ENCODE measurements at regions not wholly inside any gene's neighbourhood (a gene's known extent, or its start where the extent isn't known, plus 50 kb on each side); places are given as distances from the start of the nearest gene placed in this dataset.

DNA sequence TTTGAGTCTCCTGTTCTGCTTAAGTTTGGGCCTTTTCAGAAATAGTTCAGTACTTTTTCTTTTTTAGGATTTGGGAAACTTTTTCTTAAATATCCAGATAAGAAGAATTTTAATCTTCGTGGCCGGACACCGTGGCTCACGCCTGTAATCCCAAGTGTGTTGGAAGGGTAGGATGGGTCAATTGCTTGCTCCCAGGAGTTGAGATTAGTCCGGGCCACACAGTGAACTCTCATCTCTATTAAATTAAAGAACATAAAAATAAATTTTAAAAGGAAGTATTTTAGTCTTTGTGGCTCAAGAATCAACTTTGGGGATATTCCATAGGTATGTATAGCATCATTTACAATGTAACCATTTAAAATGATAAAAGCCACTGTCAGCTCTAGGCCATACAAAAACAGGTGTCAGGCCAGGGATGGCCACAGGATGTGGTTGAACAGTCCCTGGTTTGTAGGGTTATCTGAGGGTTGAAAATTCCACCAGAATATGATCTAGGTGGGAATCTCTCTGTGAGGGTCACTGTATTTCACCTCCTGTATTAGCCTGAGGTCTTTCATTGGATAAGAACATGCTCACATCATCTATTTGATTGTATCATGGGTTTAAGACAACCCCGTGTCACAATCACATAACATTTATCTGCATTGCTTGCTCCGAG, 115.6 kb downstream of the GGTLC2 start:
- Histone ChIP-seq H3K27ac (ENCODE audit: low read depth in 1 of 2, low read length in 1 of 2) (no peak overlapping the region), H3K9me3 (ENCODE audit: control insufficient read depth in 2 of 2, insufficient read depth in 1 of 2, low read length in 1 of 2) (no peaks in the 10 kb centered on the region), H3K4me1 (ENCODE audit: control insufficient read depth in 2 of 2, insufficient read depth in 2 of 2, low read length in 2 of 2) (no peaks in the 10 kb centered on the region), H3K4me3 (ENCODE audit: low read length in 2 of 2) (no peak overlapping the region), H3K36me3 (ENCODE audit: control insufficient read depth in 2 of 2, insufficient read depth in 2 of 2, low read length in 1 of 2) (no peaks in the 10 kb centered on the region), H3K27me3 (ENCODE audit: control insufficient read depth in 2 of 2, insufficient read depth in 1 of 2, low read length in 1 of 2) (no peaks in the 10 kb centered on the region)
- DNase-seq (ENCODE audit: low read depth in 6 of 9, low spot score in 9 of 9) = no peak
- WGBS = 91% methylated on average over 7 of the region's 7 CpGs

DNA sequence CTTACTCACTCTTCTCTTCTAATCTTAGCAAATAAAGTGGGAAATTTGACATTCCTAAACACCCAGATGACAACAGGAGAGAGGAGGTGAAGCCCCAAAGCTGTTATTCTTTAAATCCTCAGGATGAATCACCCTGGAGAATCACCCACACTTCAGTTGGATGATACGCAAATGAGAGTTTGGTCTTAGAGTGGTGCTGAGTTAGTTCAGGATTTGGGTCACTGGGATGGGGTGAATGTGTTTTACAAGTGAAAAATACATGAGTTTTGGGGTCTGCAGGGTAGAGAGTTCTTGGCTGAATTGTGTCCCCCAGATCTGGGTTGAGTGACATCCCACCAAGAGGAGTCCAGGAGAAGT, 117.2 kb downstream of the GGTLC2 start:
- Histone ChIP-seq H3K4me1 (ENCODE audit: control insufficient read depth in 2 of 2, insufficient read depth in 2 of 2, low read length in 2 of 2) (no peaks in the 10 kb centered on the region), H3K27ac (ENCODE audit: low read depth in 1 of 2, low read length in 1 of 2) (no peak overlapping the region), H3K4me3 (ENCODE audit: low read length in 2 of 2) (no peak overlapping the region), H3K36me3 (ENCODE audit: control insufficient read depth in 2 of 2, insufficient read depth in 2 of 2, low read length in 1 of 2) (no peaks in the 10 kb centered on the region), H3K9me3 (ENCODE audit: control insufficient read depth in 2 of 2, insufficient read depth in 1 of 2, low read length in 1 of 2) (no peaks in the 10 kb centered on the region), H3K27me3 (ENCODE audit: control insufficient read depth in 2 of 2, insufficient read depth in 1 of 2, low read length in 1 of 2) (no peaks in the 10 kb centered on the region)
- WGBS = 99% methylated on average over 1 of the region's 1 CpG
- no peak for DNase-seq (ENCODE audit: low read depth in 6 of 9, low spot score in 9 of 9)

DNA sequence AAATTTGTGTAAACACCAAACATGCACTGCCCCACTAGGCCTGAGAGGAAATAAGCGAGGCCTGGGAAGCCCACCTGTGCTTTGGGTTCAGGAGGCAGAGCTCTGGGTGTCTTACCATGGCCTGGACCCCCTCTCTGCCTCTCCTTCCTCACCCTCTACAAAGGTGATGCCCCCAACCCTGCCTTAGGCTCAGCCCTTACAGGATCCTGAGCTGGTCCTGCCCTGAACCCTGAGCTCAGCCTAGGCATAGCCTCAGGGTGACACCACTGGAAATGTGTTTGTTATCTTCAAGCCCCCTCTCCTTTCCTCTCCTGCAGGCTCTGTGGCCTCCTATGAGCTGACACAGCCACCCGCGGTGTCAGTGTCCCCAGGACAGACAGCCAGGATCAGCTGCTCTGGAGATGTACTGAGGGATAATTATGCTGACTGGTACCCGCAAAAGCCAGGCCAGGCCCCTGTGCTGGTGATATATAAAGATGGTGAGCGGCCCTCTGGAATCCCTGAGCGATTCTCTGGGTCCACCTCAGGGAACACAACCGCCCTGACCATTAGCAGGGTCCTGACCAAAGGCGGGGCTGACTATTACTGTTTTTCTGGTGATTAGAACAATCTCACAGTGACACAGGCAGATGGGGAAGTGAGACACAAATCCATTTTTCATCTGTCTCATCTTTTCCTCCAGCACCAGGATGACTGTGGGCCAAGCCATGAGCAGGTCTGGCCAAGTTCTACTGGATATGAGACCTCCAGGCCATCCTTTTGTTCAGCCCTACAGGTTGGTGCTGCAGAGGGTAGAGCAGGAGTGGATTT, 117.8 kb downstream of the GGTLC2 start:
- no peak for DNase-seq (ENCODE audit: low read depth in 6 of 9, low spot score in 9 of 9)
- H3K27ac ChIP-seq (ENCODE audit: low read depth in 1 of 2, low read length in 1 of 2) = no peak overlapping the region
- H3K36me3 ChIP-seq (ENCODE audit: control insufficient read depth in 2 of 2, insufficient read depth in 2 of 2, low read length in 1 of 2) = no peaks in the 10 kb centered on the region
- H3K4me1 ChIP-seq (ENCODE audit: control insufficient read depth in 2 of 2, insufficient read depth in 2 of 2, low read length in 2 of 2) = no peaks in the 10 kb centered on the region
- H3K9me3 ChIP-seq (ENCODE audit: control insufficient read depth in 2 of 2, insufficient read depth in 1 of 2, low read length in 1 of 2) = no peaks in the 10 kb centered on the region
- no peak overlapping the region for H3K4me3 ChIP-seq (ENCODE audit: low read length in 2 of 2)
- peaks cover 0 to 2% of the 10 kb centered on the region in 2 donors for H3K27me3 ChIP-seq (ENCODE audit: control insufficient read depth in 2 of 2, insufficient read depth in 1 of 2, low read length in 1 of 2)
- 94% methylated on average over 8 of the region's 8 CpGs for WGBS

DNA sequence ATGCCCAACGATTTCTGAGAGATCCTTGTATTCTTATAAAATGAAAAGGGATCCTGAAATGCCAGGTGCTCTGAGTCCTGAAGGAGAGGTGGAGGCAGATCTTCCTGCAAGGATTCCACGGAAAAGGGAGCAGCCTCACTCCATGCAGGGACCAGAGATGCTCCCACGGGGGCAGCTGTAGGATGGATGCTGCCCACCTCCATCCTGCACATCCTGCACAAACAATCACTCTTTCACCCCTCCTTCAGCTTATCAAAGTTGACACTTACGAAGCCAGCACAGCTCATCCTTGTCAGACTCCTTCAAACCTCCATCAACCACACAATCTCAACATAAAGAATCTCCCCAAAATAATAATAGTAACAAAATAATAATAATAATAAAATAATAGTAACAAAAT, 119.1 kb downstream of the GGTLC2 start:
- H3K27ac ChIP-seq (ENCODE audit: low read depth in 1 of 2, low read length in 1 of 2) = no peak overlapping the region
- H3K9me3 ChIP-seq (ENCODE audit: control insufficient read depth in 2 of 2, insufficient read depth in 1 of 2, low read length in 1 of 2) = no peaks in the 10 kb centered on the region
- no peaks in the 10 kb centered on the region for H3K36me3 ChIP-seq (ENCODE audit: control insufficient read depth in 2 of 2, insufficient read depth in 2 of 2, low read length in 1 of 2)
- no peak overlapping the region for H3K4me3 ChIP-seq (ENCODE audit: low read length in 2 of 2)
- no peak for DNase-seq (ENCODE audit: low read depth in 6 of 9, low spot score in 9 of 9)
- 93% methylated on average over 4 of the region's 4 CpGs for WGBS
- H3K27me3 ChIP-seq (ENCODE audit: control insufficient read depth in 2 of 2, insufficient read depth in 1 of 2, low read length in 1 of 2) = peaks cover 0 to 10% of the 10 kb centered on the region in 2 donors
- no peaks in the 10 kb centered on the region for H3K4me1 ChIP-seq (ENCODE audit: control insufficient read depth in 2 of 2, insufficient read depth in 2 of 2, low read length in 2 of 2)

DNA sequence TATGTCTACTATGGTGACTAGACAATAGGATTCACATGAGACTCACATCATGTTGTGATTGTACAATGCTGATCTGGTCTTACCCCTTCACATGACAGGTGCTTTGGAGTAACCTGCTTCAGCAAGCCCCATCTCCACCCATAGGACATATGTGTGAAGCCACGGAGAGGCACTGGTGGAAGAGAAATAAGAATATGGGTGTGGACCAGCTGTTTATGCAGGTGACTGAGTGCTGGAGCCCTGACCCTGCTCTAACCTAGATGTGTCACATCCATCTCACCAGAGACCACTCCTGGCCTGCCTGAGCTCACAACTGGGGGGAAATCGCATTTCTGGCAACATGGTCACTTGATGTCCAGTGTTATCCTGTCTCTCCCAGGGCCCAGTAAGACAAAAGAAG, 119.7 kb downstream of the GGTLC2 start:
- Histone ChIP-seq H3K9me3 (ENCODE audit: control insufficient read depth in 2 of 2, insufficient read depth in 1 of 2, low read length in 1 of 2) (no peaks in the 10 kb centered on the region), H3K4me3 (ENCODE audit: low read length in 2 of 2) (no peak overlapping the region), H3K27me3 (ENCODE audit: control insufficient read depth in 2 of 2, insufficient read depth in 1 of 2, low read length in 1 of 2) (peaks cover 0 to 15% of the 10 kb centered on the region in 2 donors), H3K27ac (ENCODE audit: low read depth in 1 of 2, low read length in 1 of 2) (no peak overlapping the region), H3K36me3 (ENCODE audit: control insufficient read depth in 2 of 2, insufficient read depth in 2 of 2, low read length in 1 of 2) (no peaks in the 10 kb centered on the region), H3K4me1 (ENCODE audit: control insufficient read depth in 2 of 2, insufficient read depth in 2 of 2, low read length in 2 of 2) (no peaks in the 10 kb centered on the region)
- DNase-seq (ENCODE audit: low read depth in 6 of 9, low spot score in 9 of 9) = no peak
- 94% methylated on average over 2 of the region's 2 CpGs for WGBS

DNA sequence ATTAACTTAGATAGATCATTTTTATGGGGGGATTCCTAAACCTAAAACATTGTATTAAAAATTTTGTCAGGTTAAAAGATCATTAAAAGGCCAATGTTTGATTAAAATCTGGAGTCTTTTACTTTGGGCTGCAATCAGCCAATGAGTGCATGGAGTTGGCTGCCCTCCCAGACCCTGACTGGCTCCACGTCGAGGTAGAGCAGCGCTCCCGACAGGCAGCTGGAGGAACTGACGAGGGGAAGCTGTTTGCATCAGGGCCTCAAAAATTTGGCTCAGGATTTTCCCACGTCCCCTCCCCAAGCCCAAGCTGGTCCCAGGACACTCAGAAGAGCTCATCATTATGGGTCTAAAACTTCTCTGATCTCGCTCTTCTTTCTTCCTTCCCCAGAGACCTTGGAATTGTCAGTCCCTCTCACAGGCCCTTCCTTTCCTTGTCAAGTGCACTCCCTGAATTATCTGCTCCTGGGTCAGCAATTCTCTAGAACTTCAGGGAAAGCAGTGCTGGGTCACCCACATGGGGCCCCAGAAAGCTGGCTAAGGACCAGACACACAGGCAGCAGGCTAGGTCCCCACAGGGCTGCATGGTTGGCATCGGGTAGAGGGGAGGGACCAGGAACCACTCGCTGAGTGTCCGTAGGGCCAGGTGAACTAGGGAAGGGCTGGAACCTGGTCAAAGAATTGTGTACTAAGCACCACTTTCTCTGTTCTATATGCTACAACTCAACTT, 119.6 kb upstream of the IGLL5 start:
- Histone ChIP-seq H3K27ac (ENCODE audit: low read depth in 1 of 2, low read length in 1 of 2) (no peak overlapping the region), H3K4me1 (ENCODE audit: control insufficient read depth in 2 of 2, insufficient read depth in 2 of 2, low read length in 2 of 2) (no peaks in the 10 kb centered on the region), H3K27me3 (ENCODE audit: control insufficient read depth in 2 of 2, insufficient read depth in 1 of 2, low read length in 1 of 2) (peaks cover 0 to 24% of the 10 kb centered on the region in 2 donors), H3K36me3 (ENCODE audit: control insufficient read depth in 2 of 2, insufficient read depth in 2 of 2, low read length in 1 of 2) (no peaks in the 10 kb centered on the region), H3K9me3 (ENCODE audit: control insufficient read depth in 2 of 2, insufficient read depth in 1 of 2, low read length in 1 of 2) (no peaks in the 10 kb centered on the region), H3K4me3 (ENCODE audit: low read length in 2 of 2) (no peak overlapping the region)
- DNase-seq (ENCODE audit: low read depth in 6 of 9, low spot score in 9 of 9) = no peak
- WGBS = 74% methylated on average over 10 of the region's 10 CpGs

DNA sequence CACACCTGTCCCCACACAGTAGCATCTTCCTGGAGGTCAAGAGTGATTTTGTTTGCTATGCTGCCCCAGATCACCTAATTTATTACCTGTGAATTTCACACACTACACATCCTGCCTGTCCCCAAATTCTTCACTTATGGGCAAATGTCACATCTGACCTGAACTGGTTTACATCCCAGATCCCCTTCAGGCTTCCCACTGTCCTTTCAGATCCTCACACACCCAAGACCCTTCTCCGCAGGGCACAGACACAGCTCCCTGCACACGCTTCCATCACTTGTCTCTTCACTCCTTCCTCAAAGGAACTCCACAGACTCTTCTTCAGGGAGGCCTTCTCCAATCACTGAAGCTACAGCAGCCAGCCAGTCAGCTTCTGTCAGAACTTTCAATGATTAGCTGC, 118.7 kb upstream of the IGLL5 start:
- H3K27me3 ChIP-seq (ENCODE audit: control insufficient read depth in 2 of 2, insufficient read depth in 1 of 2, low read length in 1 of 2) = peaks cover 0 to 24% of the 10 kb centered on the region in 2 donors
- H3K27ac ChIP-seq (ENCODE audit: low read depth in 1 of 2, low read length in 1 of 2) = no peak overlapping the region
- no peaks in the 10 kb centered on the region for H3K9me3 ChIP-seq (ENCODE audit: control insufficient read depth in 2 of 2, insufficient read depth in 1 of 2, low read length in 1 of 2)
- H3K36me3 ChIP-seq (ENCODE audit: control insufficient read depth in 2 of 2, insufficient read depth in 2 of 2, low read length in 1 of 2) = no peaks in the 10 kb centered on the region
- no peak for DNase-seq (ENCODE audit: low read depth in 6 of 9, low spot score in 9 of 9)
- 97% methylated on average over 2 of the region's 2 CpGs for WGBS
- H3K4me3 ChIP-seq (ENCODE audit: low read length in 2 of 2) = no peak overlapping the region
- H3K4me1 ChIP-seq (ENCODE audit: control insufficient read depth in 2 of 2, insufficient read depth in 2 of 2, low read length in 2 of 2) = no peaks in the 10 kb centered on the region

DNA sequence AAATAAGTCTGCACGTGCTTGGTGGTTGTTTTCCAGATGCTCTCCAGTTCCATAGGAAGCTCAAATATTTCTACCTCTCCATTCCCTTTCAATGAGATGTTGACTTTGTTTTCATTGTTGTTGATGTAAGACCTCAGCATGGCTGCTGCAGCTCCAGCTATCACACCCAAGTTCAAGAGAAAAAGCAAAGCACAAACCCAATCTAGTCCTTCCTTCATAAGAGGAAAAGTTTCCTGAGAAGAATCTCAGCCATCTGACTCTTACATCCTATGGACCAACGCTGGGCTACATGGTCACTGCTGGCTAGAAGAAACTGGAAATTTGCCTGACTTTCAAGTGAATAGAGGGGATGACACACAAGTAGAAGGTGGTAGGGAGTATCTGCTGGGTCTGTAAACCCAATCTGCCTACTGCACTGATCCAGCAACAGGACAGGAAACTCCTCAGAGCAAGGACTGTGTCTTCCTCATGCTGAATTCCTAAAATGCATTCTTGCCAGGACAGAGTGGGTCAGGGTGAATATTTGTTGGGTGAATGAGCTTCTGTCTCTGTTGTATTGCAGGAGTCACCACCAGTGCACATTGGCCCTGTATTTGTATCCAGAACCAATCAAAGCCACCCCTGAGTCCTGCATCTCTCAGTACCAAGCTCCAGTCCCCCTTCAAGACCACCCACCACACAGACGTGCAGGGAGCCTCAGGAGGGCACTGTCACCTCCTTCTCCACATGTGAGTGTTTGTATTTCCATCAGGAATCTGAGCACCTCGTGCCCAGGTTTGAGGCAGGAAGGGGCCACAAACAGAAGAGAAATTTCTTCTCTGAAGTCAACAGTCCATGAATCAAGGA, 118.0 kb upstream of the IGLL5 start:
- H3K9me3 ChIP-seq (ENCODE audit: control insufficient read depth in 2 of 2, insufficient read depth in 1 of 2, low read length in 1 of 2) = no peaks in the 10 kb centered on the region
- no peaks in the 10 kb centered on the region for H3K4me1 ChIP-seq (ENCODE audit: control insufficient read depth in 2 of 2, insufficient read depth in 2 of 2, low read length in 2 of 2)
- no peaks in the 10 kb centered on the region for H3K36me3 ChIP-seq (ENCODE audit: control insufficient read depth in 2 of 2, insufficient read depth in 2 of 2, low read length in 1 of 2)
- H3K27ac ChIP-seq (ENCODE audit: low read depth in 1 of 2, low read length in 1 of 2) = no peak overlapping the region
- peaks cover 0 to 24% of the 10 kb centered on the region in 2 donors for H3K27me3 ChIP-seq (ENCODE audit: control insufficient read depth in 2 of 2, insufficient read depth in 1 of 2, low read length in 1 of 2)
- DNase-seq (ENCODE audit: low read depth in 6 of 9, low spot score in 9 of 9) = no peak
- H3K4me3 ChIP-seq (ENCODE audit: low read length in 2 of 2) = no peak overlapping the region
- 59% methylated on average over 4 of the region's 4 CpGs for WGBS

Data from thymus (tissue), 11 donors.